GM12892 (cell line): ENCODE measurements at regions not wholly inside any gene's neighbourhood (a gene's known extent, or its start where the extent isn't known, plus 50 kb on each side); places are given as distances from the start of the nearest gene placed in this dataset.

ENCODE experiments used
- DNase-seq: peaks from one replicate; pipeline ENCODE4 v3.0.0; 2011; ENCODE audit not compliant: insufficient read length
- FAIRE-seq: peaks from 2 replicates; lab custom pipeline; 2011; peaks lifted over from hg19 to GRCh38; lab: Jason Lieb, UNC
- POLR2A ChIP-seq: IDR thresholded peaks from 2 replicates; pipeline ENCODE4 v1.6.1; 2011; ENCODE audit warnings: low read depth, low read length, control low read depth
- POLR2AphosphoS5 ChIP-seq: IDR thresholded peaks from 2 replicates; pipeline ENCODE4 v1.6.1; 2011; ENCODE audit warnings: low read depth, low read length, control low read depth
- TAF1 ChIP-seq: IDR thresholded peaks from 2 replicates; pipeline ENCODE4 v1.6.1; 2011; ENCODE audit warnings: low read depth, mild to moderate bottlenecking, control low read depth, low read length, borderline replicate concordance

- FAIRE-seq (no peak), DNase-seq (no peak)
- no peak for TF ChIP-seq POLR2AphosphoS5
- no peak for TF ChIP-seq TAF1
- TF ChIP-seq POLR2A, result no peak
Observed at GRCh38 chr2:2567776-2568175, 236.7 kb upstream of the MYT1L start.

- TF ChIP-seq TAF1 (no peak), POLR2A (no peak), POLR2AphosphoS5 (no peak)
- no peak for DNase-seq
- FAIRE-seq, result no peak
Observed at GRCh38 chr2:2566396-2567323, 235.6 kb upstream of the MYT1L start.

- FAIRE-seq (no peak), DNase-seq (no peak)
- TF ChIP-seq TAF1 (no peak), POLR2A (no peak), POLR2AphosphoS5 (no peak)
Observed at GRCh38 chr2:2565671-2566070, 234.6 kb upstream of the MYT1L start.

GRCh38 chr2:2564300-2565078 lies 233.4 kb upstream of the MYT1L start:
- DNase-seq (no peak), FAIRE-seq (no peak)
- no peak for TF ChIP-seq TAF1

GRCh38 chr2:2563309-2563860 lies 232.3 kb upstream of the MYT1L start:
- FAIRE-seq (no peak), DNase-seq (no peak)
- TF ChIP-seq TAF1 (no peak), POLR2A (no peak), POLR2AphosphoS5 (no peak)

- DNase-seq, result no peak
- TF ChIP-seq POLR2A (no peak), POLR2AphosphoS5 (no peak), TAF1 (no peak)
- FAIRE-seq, result no peak
Observed at GRCh38 chr2:2562867-2563266, 231.8 kb upstream of the MYT1L start.

- no peak for DNase-seq
- TF ChIP-seq POLR2AphosphoS5 (no peak), POLR2A (no peak), TAF1 (no peak)
- no peak for FAIRE-seq
Observed at GRCh38 chr2:2561346-2562095, 230.4 kb upstream of the MYT1L start.

GRCh38 chr2:2560374-2561015 lies 229.4 kb upstream of the MYT1L start:
- FAIRE-seq (no peak), DNase-seq (no peak)
- TF ChIP-seq POLR2A, result no peak
- TF ChIP-seq POLR2AphosphoS5, result no peak

- DNase-seq (no peak), FAIRE-seq (no peak)
- no peak for TF ChIP-seq POLR2AphosphoS5
- no peak for TF ChIP-seq TAF1
- no peak for TF ChIP-seq POLR2A
Observed at GRCh38 chr2:2558476-2558875, 227.4 kb upstream of the MYT1L start.

- TF ChIP-seq POLR2AphosphoS5 (no peak), POLR2A (no peak)
- DNase-seq, result no peak
- no peak for FAIRE-seq
Observed at GRCh38 chr2:2557475-2557874, 226.4 kb upstream of the MYT1L start.
